Left ventricle myocardium superior (tissue), 1 donor: ENCODE measurements at regions not wholly inside any gene's neighbourhood (a gene's known extent, or its start where the extent isn't known, plus 50 kb on each side); places are given as distances from the start of the nearest gene placed in this dataset.
"Not testable (repeated sequence)": the region's sequence is repeated elsewhere in the genome, so short reads cannot be mapped to it uniquely, and the experiment has no call there.

ENCODE experiments used
- ATAC-seq: fragments of 200-7000 bp; cut with Tn5 transposase; one replicate; pipeline ENCODE4 v1.9.1; 2020; ENCODE audit warnings: mild to moderate bottlenecking, moderate library complexity
- DNase-seq: peaks from one replicate; pipeline ENCODE4 v3.0.0-alpha.2; 2020
- intact Hi-C: fragments of 100-400 bp; cut with micrococcal nuclease; formaldehyde crosslinking; loops from one replicate; pipeline ENCODE4 v1.11.0; 2022
- donor health status: DM: no; HTN: yes; CAD: no; lungs with severe emphysema.

DNA sequence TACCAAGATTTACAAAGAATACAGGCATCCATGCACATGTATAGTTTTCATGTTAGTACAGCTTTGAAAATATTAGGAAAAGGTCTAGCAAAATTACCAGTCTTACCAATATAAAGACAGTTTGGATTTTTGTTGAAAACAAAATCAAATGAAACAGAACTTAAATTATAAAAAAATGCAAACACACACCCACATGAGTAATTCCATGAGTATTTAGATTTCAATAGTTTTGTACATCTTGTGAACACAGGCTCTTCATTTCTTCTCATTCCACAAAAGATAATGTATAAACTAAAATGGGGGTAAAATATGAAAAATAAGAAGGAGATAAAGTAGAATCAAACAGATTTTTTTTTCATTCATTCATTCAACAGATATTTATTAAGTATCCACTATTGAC lies 682.2 kb upstream of the ANKRD30A start:
- intact Hi-C loops: no loop called here
- ATAC-seq: no peak
- DNase-seq: no peak

DNA sequence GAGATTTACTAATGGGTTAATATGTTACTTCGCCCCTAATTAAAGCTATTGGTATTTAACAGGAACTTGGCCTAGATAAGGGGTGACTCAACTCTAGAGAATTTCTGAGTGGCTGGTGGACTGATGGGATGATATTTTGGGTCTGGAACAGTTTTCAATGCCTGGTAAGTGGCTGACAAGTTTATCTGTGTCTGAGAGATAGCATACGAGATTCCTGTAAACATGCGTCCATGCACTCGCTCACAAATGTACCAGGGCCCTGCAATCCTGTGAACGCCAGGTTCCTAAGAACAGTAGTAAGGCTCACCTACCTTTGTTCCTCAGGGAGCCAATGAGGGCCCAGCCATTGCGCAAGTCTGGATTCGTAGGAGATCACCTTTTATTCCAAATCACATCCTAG lies 683.8 kb upstream of the ANKRD30A start:
- intact Hi-C loops: no loop called here
- DNase-seq (peak; percentile 37), ATAC-seq (peak; percentile 97)

DNA sequence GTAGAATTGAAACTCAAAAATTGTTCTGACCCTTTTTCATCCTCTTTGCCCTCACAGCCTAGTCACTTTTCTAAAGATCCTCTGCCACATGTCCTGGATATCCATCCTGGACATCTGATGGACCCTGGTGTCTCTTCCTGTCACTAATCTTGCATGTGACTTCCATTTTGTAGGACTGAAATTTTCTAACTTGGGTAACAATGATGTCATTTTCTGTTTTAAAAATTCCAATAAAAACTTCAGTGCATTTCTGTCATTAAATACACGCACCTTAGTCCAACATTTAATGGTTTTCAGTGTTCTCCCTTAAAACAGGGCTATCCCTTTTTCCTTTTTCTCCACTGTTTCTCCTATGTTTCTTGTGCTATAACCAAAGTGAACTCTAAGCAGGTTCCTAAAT lies 684.9 kb upstream of the ANKRD30A start:
- intact Hi-C loops: no loop called here
- ATAC-seq (no peak), DNase-seq (no peak)

DNA sequence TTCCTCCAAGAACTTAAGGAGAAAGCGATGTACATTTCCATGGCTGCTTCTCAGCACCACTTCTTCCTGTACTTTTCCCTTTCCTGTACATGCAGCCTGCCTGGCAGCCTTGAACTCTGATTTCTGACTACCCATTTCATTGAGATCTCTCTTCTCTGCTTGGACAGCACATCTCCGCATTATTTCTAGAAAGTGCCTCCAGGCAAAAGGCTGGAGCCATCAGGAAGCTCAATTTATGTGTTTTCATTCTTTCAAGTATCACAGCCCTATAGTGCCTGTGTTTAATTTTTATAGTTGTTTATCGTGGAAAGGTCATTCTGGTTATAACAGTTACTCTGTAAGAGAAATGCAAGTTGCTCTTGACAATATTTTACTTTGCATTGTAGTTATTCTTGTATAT lies 688.0 kb upstream of the ANKRD30A start:
- no peak for ATAC-seq
- DNase-seq: no peak
- intact Hi-C loops: no loop called here

- DNase-seq: no peak
- intact Hi-C loops: no loop called here
- ATAC-seq: no peak
Measured at GRCh38 chr10:36428507-36428906, 696.9 kb upstream of the ANKRD30A start.

- ATAC-seq: no peak
- intact Hi-C loops: no loop called here
- no peak for DNase-seq
Measured at GRCh38 chr10:36425131-36425797, 700.1 kb upstream of the ANKRD30A start.

DNA sequence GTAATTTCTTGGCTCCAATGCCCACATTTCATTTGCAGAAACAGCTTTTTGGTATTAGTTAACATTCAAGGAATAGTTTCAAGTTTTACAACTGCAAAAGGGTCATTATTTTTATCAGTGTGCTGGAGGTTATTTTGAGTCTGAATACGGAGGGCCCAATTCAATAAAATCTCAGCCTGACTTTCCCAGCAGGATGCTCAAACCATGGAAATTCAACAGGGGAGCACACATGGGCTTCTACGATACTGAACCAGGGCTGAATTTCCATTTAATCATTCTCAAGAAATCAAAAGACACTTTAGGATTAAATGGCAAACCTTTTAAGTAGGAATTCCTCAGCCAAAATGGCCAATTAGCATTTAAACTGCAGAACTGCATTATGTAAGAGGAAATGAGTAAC lies 700.9 kb upstream of the ANKRD30A start:
- ATAC-seq (no peak), DNase-seq (no peak)
- intact Hi-C loops: no loop called here

DNA sequence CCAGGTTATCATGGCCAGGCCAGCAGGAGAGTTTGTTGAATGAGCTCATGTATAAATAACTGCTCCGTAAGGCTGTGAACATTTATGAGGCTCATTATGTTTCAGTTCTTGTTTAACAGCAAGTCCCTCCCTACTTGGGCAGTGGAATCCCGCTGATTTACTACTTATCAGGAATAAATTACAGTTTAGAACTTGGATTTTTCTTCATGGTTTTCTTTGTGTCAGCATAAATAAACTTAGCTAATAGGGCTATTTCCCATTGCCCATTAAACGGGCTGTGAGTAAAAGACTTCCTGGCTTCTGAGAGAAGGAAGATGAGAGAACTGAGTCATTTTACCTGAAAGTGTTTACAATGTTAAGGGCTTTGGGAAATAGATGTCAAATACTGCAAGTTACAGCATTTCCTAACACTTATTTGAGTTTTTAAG lies 701.6 kb upstream of the ANKRD30A start:
- no peak for ATAC-seq
- intact Hi-C loops: no loop called here
- no peak for DNase-seq

DNA sequence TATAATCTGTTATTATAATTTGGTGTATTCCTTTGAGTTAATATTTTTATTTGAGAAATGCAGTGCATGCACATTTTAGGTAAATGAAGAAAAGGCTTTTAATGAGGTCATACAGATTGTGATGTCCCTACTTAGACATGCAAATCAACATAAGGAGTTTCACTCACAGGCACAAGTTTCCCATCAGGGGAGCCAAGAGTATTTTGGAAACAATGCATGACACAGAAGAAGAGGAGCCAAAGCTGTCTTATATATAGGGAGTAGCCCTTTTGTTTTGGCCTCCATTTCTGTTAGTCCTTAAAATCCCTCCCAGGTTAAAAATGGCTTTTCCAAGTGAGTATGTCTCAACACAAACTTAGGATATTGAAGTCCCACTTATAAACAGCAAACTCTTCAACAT lies 703.4 kb upstream of the ANKRD30A start:
- DNase-seq: no peak
- ATAC-seq: peak; percentile 66
- intact Hi-C loops: no loop called here

DNA sequence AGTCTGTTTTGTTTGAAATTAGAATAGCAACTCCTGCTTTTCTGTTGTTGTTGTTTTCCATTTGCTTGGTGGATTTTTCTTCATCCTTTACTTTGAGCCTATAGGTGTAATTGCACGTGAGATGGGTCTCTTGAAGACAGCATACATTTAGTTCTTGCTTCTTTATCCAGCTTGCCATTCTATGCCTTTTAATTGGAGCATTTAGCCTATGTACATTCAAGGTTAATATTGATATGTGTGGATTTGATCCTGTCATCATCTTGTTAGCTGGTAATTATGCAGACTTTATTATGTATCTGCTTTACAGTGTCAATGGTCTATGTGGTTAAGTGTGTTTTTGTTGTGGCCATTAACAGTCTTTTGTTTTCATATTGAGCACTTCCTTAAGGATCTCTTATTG lies 708.9 kb upstream of the ANKRD30A start:
- intact Hi-C loops: no loop called here
- DNase-seq: no peak
- ATAC-seq: no peak

GRCh38 chr10:36412942-36413341 lies 712.5 kb upstream of the ANKRD30A start:
- DNase-seq: no peak
- intact Hi-C loops: no loop called here
- no peak for ATAC-seq

DNA sequence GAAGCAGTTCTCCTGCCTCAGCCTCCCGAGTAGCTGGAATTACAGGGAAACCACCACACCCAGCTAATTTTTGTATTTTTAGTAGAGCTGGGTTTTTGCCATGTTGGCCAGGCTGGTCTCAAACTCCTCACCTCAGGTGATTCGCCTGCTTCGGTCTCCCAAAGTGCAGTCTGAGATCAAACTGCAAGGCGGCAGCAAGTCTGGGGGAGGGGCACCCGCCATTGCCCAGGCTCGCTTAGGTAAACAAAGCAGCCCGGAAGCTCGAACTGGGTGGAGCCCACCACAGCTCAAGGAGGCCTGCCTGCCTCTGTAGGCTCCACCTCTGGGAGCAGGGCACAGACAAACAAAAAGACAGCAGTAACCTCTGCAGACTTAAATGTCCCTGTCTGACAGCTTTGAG lies 725.2 kb upstream of the ANKRD30A start:
- DNase-seq, ATAC-seq, intact Hi-C loops: not testable (repeated sequence)

- ATAC-seq (no peak), DNase-seq (no peak)
- intact Hi-C loops: no loop called here
Measured at GRCh38 chr10:36393801-36394200, 731.6 kb upstream of the ANKRD30A start.

- intact Hi-C loops: no loop called here
- DNase-seq (no peak), ATAC-seq (no peak)
Measured at GRCh38 chr10:36391405-36391804, 734.0 kb upstream of the ANKRD30A start.

GRCh38 chr10:36390221-36390620 lies 735.2 kb upstream of the ANKRD30A start:
- ATAC-seq: no peak
- intact Hi-C loops: no loop called here
- DNase-seq: no peak

DNA sequence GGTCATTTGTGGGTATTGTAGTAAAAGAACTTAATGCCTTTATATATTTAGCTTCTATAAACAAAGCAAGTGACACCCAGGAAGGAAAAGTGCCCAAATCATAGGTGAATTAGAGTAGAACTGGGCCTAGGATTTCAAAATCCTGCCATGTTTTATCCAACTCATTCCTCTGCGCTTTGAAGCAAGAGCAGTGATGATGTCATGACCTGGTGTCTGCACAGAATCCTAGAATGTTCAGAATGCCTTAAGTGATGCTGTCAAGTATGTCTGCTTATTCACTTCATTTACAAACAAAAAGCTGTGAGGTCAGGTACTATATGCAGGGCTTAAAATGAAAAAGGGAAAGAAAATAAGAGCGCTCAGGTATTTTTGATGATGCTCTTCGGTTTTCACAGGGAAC lies 737.2 kb upstream of the ANKRD30A start:
- DNase-seq (no peak), ATAC-seq (no peak)
- intact Hi-C loops: no loop called here

GRCh38 chr10:36385693-36386092 lies 739.7 kb upstream of the ANKRD30A start:
- no peak for ATAC-seq

DNA sequence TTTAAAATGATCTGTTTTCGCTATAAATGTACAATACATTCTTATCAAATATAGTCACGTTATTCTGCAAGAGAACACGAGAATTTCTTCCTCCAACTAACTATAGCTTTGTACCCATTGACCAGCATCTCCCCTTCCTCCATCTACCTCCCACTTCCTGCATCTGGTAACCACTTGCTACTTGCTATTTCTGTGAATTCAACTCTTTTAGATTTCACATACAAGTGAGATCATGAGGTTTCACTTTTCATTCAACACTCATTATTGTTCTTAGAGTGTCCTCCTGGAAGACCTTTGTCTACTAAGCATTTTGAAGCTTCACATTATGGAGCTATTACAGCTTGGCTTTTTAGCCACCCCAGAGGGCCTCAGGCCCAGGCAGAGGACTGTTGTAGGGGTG lies 741.3 kb upstream of the FZD8 start:
- DNase-seq: no peak
- ATAC-seq: no peak
- intact Hi-C loops: no loop called here

More at GRCh38 chr10:36385693-36386092, 739.7 kb upstream of the ANKRD30A start:
- DNase-seq: no peak
- intact Hi-C loops: no loop called here

GRCh38 chr10:36381748-36382147 lies 739.7 kb upstream of the FZD8 start:
- DNase-seq: no peak
- intact Hi-C loops: no loop called here
- no peak for ATAC-seq

- intact Hi-C loops: no loop called here
- ATAC-seq (peak; percentile 19), DNase-seq (no peak)
Measured at GRCh38 chr10:36380538-36380937, 738.4 kb upstream of the FZD8 start.

DNA sequence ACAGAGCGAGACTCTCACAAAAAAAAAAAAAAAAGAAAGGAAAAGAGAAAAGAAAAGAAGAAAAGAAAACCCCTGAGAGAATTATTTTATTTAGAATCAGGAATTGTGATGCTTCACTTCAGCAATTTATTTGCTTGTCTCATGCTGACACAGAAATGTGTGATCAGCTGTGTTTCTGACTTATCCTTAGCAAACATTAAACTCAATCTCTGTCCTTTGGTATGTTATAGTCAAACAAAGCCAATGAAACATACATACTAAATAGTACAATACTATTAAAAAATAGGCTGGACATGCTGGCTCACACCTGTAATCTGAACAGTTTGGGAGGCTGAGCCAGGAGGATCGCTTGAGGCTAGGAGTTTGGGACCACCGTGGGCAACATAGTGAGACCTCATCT lies 733.0 kb upstream of the FZD8 start:
- no peak for DNase-seq
- ATAC-seq: no peak
- intact Hi-C loops: no loop called here
